ENCODE measurements at regions not wholly inside any gene's neighbourhood (a gene's known extent, or its start where the extent isn't known, plus 50 kb on each side); places are given as distances from the start of the nearest gene placed in this dataset.
"Not testable (repeated sequence)": the region's sequence is repeated elsewhere in the genome, so short reads cannot be mapped to it uniquely, and the experiment has no call there.

- H3K36me3 Mint-ChIP-seq = peaks cover 5 to 18% of the 10 kb centered on the region in 2 donors
- peaks cover 0 to 2% of the 10 kb centered on the region in 2 donors for H3K9me3 Mint-ChIP-seq
- ATAC-seq (replicated peaks) = no peak
- no peak overlapping the region for H3K27ac Mint-ChIP-seq
- H3K27me3 Mint-ChIP-seq = no peaks in the 10 kb centered on the region
- peaks cover 45 to 51% of the 10 kb centered on the region in 2 donors for H3K4me1 Mint-ChIP-seq
- no peak for DNase-seq
- no peak overlapping the region for H3K4me3 Mint-ChIP-seq
Observed at GRCh38 chr2:207229161-207229560, 63.4 kb upstream of the KLF7 start.

GRCh38 chr2:207230261-207231105 lies 64.7 kb upstream of the KLF7 start:
- DNase-seq (no peak), ATAC-seq (replicated peaks) (peak; percentile 30 to 54)
- Mint-ChIP-seq H3K27ac (peak overlapping the region; percentile 57), H3K36me3 (peaks cover 5 to 18% of the 10 kb centered on the region in 2 donors), H3K4me1 (peaks cover 33 to 37% of the 10 kb centered on the region in 2 donors), H3K27me3 (no peaks in the 10 kb centered on the region), H3K9me3 (peaks cover 0 to 2% of the 10 kb centered on the region in 2 donors), H3K4me3 (no peak overlapping the region)

GRCh38 chr2:207231106-207231865 lies 65.5 kb upstream of the KLF7 start:
- peaks cover 0 to 2% of the 10 kb centered on the region in 2 donors for H3K9me3 Mint-ChIP-seq
- no peaks in the 10 kb centered on the region for H3K27me3 Mint-ChIP-seq
- peak overlapping the region; percentile 57 for H3K27ac Mint-ChIP-seq
- H3K4me3 Mint-ChIP-seq = no peak overlapping the region
- H3K36me3 Mint-ChIP-seq = peaks cover 5 to 18% of the 10 kb centered on the region in 2 donors
- DNase-seq = no peak
- H3K4me1 Mint-ChIP-seq = peaks cover 27 to 35% of the 10 kb centered on the region in 2 donors
- ATAC-seq (replicated peaks) = peak; percentile 44 to 50

- no peak for ATAC-seq (replicated peaks)
- Mint-ChIP-seq H3K36me3 (peaks cover 5 to 15% of the 10 kb centered on the region in 2 donors), H3K4me3 (no peak overlapping the region), H3K4me1 (peaks cover 20 to 29% of the 10 kb centered on the region in 2 donors), H3K9me3 (peaks cover 0 to 2% of the 10 kb centered on the region in 2 donors), H3K27ac (peak overlapping the region; percentile 51), H3K27me3 (no peaks in the 10 kb centered on the region)
- no peak for DNase-seq
Observed at GRCh38 chr2:207231967-207232366, 66.2 kb upstream of the KLF7 start.

- H3K27me3 Mint-ChIP-seq; H3K4me3 Mint-ChIP-seq; H3K27ac Mint-ChIP-seq; ATAC-seq (replicated peaks); H3K9me3 Mint-ChIP-seq; DNase-seq: not testable (repeated sequence)
- Mint-ChIP-seq H3K36me3 (peaks cover 5 to 20% of the 10 kb centered on the region in 2 donors), H3K4me1 (peaks cover 20 to 28% of the 10 kb centered on the region in 2 donors)
Observed at GRCh38 chr2:207233141-207233540, 67.4 kb upstream of the KLF7 start.

GRCh38 chr2:207233731-207234130 lies 68.0 kb upstream of the KLF7 start:
- H3K27me3 Mint-ChIP-seq = no peaks in the 10 kb centered on the region
- DNase-seq (no peak), ATAC-seq (replicated peaks) (no peak)
- H3K4me1 Mint-ChIP-seq = peaks cover 24 to 26% of the 10 kb centered on the region in 2 donors
- peaks cover 1 to 16% of the 10 kb centered on the region in 2 donors for H3K36me3 Mint-ChIP-seq
- no peak overlapping the region for H3K27ac Mint-ChIP-seq
- H3K4me3 Mint-ChIP-seq = no peak overlapping the region
- peaks cover 0 to 4% of the 10 kb centered on the region in 2 donors for H3K9me3 Mint-ChIP-seq

GRCh38 chr2:207235621-207236020 lies 69.9 kb upstream of the KLF7 start:
- H3K36me3 Mint-ChIP-seq = peaks cover 2 to 14% of the 10 kb centered on the region in 2 donors
- H3K27me3 Mint-ChIP-seq = no peaks in the 10 kb centered on the region
- DNase-seq (no peak), ATAC-seq (replicated peaks) (no peak)
- peaks cover 0 to 3% of the 10 kb centered on the region in 2 donors for H3K9me3 Mint-ChIP-seq
- peaks cover 18 to 29% of the 10 kb centered on the region in 2 donors for H3K4me1 Mint-ChIP-seq
- no peak overlapping the region for H3K27ac Mint-ChIP-seq
- H3K4me3 Mint-ChIP-seq = no peak overlapping the region

- Mint-ChIP-seq H3K27me3 (no peaks in the 10 kb centered on the region), H3K4me1 (peaks cover 10 to 26% of the 10 kb centered on the region in 2 donors), H3K27ac (no peak overlapping the region), H3K36me3 (peaks cover 2 to 12% of the 10 kb centered on the region in 2 donors), H3K4me3 (no peak overlapping the region), H3K9me3 (peaks cover 0 to 3% of the 10 kb centered on the region in 2 donors)
- DNase-seq (no peak), ATAC-seq (replicated peaks) (no peak)
Observed at GRCh38 chr2:207236156-207236935, 70.6 kb upstream of the KLF7 start.

GRCh38 chr2:207238831-207239701 lies 73.3 kb upstream of the KLF7 start:
- Mint-ChIP-seq H3K36me3 (peaks cover 2 to 12% of the 10 kb centered on the region in 2 donors), H3K9me3 (peaks cover 0 to 3% of the 10 kb centered on the region in 2 donors), H3K4me1 (peaks cover 4 to 19% of the 10 kb centered on the region in 2 donors), H3K27ac (no peak overlapping the region), H3K4me3 (no peak overlapping the region), H3K27me3 (no peaks in the 10 kb centered on the region)
- DNase-seq = no peak
- ATAC-seq (replicated peaks) = peak; percentile 30 to 38

- peak in 1 of 2 donors; percentile 13 for ATAC-seq (replicated peaks)
- H3K4me1 Mint-ChIP-seq = peaks cover 10 to 21% of the 10 kb centered on the region in 2 donors
Observed at GRCh38 chr2:207239754-207240494, 74.2 kb upstream of the KLF7 start.

GRCh38 chr2:207240649-207241048 lies 74.9 kb upstream of the KLF7 start:
- Mint-ChIP-seq H3K27me3 (no peaks in the 10 kb centered on the region), H3K4me3 (no peak overlapping the region), H3K9me3 (peaks cover 0 to 3% of the 10 kb centered on the region in 2 donors), H3K4me1 (peaks cover 11 to 21% of the 10 kb centered on the region in 2 donors), H3K36me3 (peaks cover 2 to 12% of the 10 kb centered on the region in 2 donors), H3K27ac (no peak overlapping the region)
- ATAC-seq (replicated peaks) (peak; percentile 46 to 49), DNase-seq (no peak)

More at GRCh38 chr2:207239754-207240494, 74.2 kb upstream of the KLF7 start:
- Mint-ChIP-seq H3K27me3 (no peaks in the 10 kb centered on the region), H3K36me3 (peaks cover 2 to 12% of the 10 kb centered on the region in 2 donors), H3K9me3 (peaks cover 0 to 3% of the 10 kb centered on the region in 2 donors), H3K27ac (no peak overlapping the region), H3K4me3 (no peak overlapping the region)
- DNase-seq = no peak

- H3K4me3 Mint-ChIP-seq = no peak overlapping the region
- H3K27ac Mint-ChIP-seq = no peak overlapping the region
- DNase-seq (peak; percentile 32), ATAC-seq (replicated peaks) (peak; percentile 82 to 85)
- H3K4me1 Mint-ChIP-seq = peaks cover 9 to 21% of the 10 kb centered on the region in 2 donors
- H3K9me3 Mint-ChIP-seq = peaks cover 0 to 3% of the 10 kb centered on the region in 2 donors
- no peaks in the 10 kb centered on the region for H3K27me3 Mint-ChIP-seq
- H3K36me3 Mint-ChIP-seq = peaks cover 2 to 12% of the 10 kb centered on the region in 2 donors
Observed at GRCh38 chr2:207241198-207241597, 75.5 kb upstream of the KLF7 start.
